ENCODE measurements at regions not wholly inside any gene's neighbourhood (a gene's known extent, or its start where the extent isn't known, plus 50 kb on each side); places are given as distances from the start of the nearest gene placed in this dataset.

DNA sequence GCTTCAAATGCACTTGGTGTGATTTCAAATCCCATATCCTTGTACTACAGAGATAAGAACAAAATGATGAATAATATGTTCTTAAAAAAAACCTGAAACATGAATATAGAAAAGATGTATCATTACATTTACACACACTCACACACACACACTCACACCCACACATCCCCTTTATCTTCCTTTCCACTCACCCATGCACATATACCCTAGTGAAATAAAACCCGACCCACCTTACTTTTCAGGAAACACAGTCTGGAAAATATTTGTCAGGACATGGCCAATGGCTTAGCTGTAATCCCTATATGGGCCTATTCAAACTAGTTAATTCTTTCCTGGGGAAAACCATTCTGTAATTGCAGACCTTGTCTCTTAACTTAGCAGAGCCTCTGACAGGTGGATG, 60.8 kb upstream of the EDN1 start:
- no peak for TF ChIP-seq EZH2phosphoT487 (IDR thresholded peaks at IDR 0.05; ENCODE audit: borderline replicate concordance, low read depth, low read length)
- TF ChIP-seq, protein P1, sequence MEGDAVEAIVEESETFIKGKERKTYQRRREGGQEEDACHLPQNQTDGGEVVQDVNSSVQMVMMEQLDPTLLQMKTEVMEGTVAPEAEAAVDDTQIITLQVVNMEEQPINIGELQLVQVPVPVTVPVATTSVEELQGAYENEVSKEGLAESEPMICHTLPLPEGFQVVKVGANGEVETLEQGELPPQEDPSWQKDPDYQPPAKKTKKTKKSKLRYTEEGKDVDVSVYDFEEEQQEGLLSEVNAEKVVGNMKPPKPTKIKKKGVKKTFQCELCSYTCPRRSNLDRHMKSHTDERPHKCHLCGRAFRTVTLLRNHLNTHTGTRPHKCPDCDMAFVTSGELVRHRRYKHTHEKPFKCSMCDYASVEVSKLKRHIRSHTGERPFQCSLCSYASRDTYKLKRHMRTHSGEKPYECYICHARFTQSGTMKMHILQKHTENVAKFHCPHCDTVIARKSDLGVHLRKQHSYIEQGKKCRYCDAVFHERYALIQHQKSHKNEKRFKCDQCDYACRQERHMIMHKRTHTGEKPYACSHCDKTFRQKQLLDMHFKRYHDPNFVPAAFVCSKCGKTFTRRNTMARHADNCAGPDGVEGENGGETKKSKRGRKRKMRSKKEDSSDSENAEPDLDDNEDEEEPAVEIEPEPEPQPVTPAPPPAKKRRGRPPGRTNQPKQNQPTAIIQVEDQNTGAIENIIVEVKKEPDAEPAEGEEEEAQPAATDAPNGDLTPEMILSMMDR (conservative IDR thresholded peaks at IDR 0.05; ENCODE audit: low read length) = no peak

Measured in OCI-LY7 (cell line).